ENCODE measurements at regions not wholly inside any gene's neighbourhood (a gene's known extent, or its start where the extent isn't known, plus 50 kb on each side); places are given as distances from the start of the nearest gene placed in this dataset.
"Not testable (repeated sequence)": the region's sequence is repeated elsewhere in the genome, so short reads cannot be mapped to it uniquely, and the experiment has no call there.

DNA sequence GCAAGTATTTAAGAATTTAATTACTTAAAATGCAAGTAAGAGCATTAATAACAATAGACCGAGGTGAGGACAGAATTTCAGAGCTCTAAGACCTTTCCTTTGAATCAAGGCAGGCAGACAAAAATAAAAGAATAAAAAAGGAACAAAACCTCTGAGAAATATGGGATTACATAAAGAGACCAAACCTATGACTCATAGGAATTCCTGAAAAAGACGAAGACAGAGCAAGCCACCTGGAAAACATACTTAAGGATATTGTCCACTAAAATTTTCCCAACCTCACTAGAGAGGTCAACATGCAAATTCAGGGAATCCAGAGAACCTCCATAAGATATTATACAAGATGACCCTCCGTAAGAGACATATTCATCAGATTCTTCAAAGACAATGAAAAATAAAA lies 325.1 kb downstream of the AEBP2 start:
- no peak for FAIRE-seq
- H3K4me3 ChIP-seq (ENCODE audit: low read depth, low read length), result no peak overlapping the region

DNA sequence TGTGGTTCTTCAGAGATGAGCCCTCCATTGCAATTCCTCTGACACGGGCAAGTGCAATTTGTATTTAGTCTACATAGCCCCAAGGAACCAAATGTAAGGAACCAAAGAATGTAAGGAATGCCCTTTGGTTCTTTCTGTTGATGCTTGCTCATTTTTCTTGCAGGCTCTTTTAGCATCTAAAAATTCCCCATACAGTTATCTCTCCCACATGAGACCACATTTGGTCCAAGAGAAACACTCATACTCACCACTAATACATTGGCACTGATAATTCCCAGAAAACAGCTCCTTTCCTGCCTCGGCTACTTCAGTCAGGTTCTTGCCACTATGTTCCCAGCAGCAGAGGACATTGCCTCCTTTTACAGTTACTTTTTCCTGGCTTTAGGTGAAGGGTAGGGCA lies 332.6 kb downstream of the AEBP2 start:
- FAIRE-seq (no peak), DNase-seq (ENCODE audit: low read depth) (no peak)
- Histone ChIP-seq H3K4me3 (ENCODE audit: low read depth, low read length) (no peak overlapping the region), H3K36me3 (ENCODE audit: control insufficient read depth, insufficient read depth, low read length) (no peaks in the 10 kb centered on the region), H3K27me3 (ENCODE audit: control insufficient read depth, insufficient read depth, low read length) (no peaks in the 10 kb centered on the region)
- TF ChIP-seq, protein P1, sequence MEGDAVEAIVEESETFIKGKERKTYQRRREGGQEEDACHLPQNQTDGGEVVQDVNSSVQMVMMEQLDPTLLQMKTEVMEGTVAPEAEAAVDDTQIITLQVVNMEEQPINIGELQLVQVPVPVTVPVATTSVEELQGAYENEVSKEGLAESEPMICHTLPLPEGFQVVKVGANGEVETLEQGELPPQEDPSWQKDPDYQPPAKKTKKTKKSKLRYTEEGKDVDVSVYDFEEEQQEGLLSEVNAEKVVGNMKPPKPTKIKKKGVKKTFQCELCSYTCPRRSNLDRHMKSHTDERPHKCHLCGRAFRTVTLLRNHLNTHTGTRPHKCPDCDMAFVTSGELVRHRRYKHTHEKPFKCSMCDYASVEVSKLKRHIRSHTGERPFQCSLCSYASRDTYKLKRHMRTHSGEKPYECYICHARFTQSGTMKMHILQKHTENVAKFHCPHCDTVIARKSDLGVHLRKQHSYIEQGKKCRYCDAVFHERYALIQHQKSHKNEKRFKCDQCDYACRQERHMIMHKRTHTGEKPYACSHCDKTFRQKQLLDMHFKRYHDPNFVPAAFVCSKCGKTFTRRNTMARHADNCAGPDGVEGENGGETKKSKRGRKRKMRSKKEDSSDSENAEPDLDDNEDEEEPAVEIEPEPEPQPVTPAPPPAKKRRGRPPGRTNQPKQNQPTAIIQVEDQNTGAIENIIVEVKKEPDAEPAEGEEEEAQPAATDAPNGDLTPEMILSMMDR (IDR thresholded peaks at IDR 0.05; ENCODE audit: insufficient read depth, low read length, severe bottlenecking), result no peak

More for the DNA sequence above, 325.1 kb downstream of the AEBP2 start:
- TF ChIP-seq, protein P1 (IDR thresholded peaks at IDR 0.05; ENCODE audit: insufficient read depth, low read length, severe bottlenecking), result no peak
- H3K36me3 ChIP-seq (ENCODE audit: control insufficient read depth, insufficient read depth, low read length), result no peaks in the 10 kb centered on the region
- no peaks in the 10 kb centered on the region for H3K27me3 ChIP-seq (ENCODE audit: control insufficient read depth, insufficient read depth, low read length)
- peak; percentile 26 for DNase-seq (ENCODE audit: low read depth)

DNA sequence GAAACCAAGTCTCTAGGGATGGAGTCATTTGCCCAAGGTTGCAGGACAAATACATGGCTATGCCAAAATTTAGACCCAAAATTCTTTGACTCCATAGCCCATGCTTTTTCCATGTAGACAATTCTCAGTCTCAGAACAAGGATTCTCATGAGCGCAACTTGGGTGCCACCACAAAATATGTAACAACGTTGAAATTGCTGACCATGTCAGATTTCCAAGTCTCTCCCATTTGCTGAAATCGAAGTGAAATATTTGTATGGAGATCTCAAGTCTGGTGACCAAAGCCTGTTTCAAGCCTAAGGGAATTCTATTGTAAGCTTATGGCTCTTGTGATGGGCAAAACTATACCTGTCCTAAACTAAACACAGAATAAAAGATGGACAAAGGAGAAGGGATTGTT lies 333.5 kb downstream of the AEBP2 start:
- H3K4me3 ChIP-seq (ENCODE audit: low read depth, low read length), result no peak overlapping the region
- no peaks in the 10 kb centered on the region for H3K27me3 ChIP-seq (ENCODE audit: control insufficient read depth, insufficient read depth, low read length)
- H3K36me3 ChIP-seq (ENCODE audit: control insufficient read depth, insufficient read depth, low read length), result no peaks in the 10 kb centered on the region
- FAIRE-seq (no peak), DNase-seq (ENCODE audit: low read depth) (no peak)
- TF ChIP-seq, protein P1 (IDR thresholded peaks at IDR 0.05; ENCODE audit: insufficient read depth, low read length, severe bottlenecking), result no peak

DNA sequence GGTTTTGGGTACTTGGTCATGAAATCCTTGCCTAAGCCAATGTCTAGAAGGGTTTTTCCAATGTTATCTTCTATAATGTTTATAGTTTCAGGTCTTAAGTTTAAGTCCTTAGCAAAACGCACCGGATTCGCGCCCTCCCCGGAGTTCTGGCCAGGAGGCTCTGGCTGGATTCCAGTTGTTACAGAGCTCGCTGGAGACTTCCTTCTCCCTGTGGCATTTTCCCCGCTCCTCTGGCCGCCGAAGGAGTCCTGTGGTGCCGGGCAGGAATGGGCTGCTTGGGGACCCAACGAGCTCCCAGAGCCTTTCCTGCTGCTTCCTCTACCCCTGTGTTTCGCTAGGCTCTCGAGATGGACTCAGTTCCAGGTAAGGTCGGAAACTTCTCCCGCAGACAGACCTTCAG lies 335.9 kb downstream of the AEBP2 start:
- TF ChIP-seq, protein P1 (IDR thresholded peaks at IDR 0.05; ENCODE audit: insufficient read depth, low read length, severe bottlenecking), result no peak
- DNase-seq (ENCODE audit: low read depth), result no peak

DNA sequence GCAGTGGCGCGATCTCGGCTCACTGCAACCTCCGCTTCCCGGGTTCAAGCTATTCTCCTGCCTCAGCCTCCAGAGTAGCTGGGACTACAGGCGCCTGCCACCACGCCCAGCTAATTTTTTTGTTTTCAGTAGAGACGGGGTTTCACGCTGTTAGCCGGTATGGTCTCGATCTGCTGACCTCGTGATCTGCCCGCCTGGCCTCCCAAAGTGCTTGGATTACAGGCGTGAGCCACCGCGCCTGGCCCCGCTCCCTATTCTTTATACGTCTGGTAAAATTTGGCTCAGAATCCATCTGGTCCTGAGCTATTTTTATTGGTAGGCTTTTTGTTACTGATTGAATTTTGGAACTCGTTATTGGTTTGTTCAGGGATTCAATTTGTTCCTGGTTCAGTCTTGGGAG lies 336.7 kb downstream of the AEBP2 start:
- not testable (repeated sequence) for H3K36me3 ChIP-seq (ENCODE audit: control insufficient read depth, insufficient read depth, low read length); DNase-seq (ENCODE audit: low read depth); H3K27me3 ChIP-seq (ENCODE audit: control insufficient read depth, insufficient read depth, low read length); H3K4me3 ChIP-seq (ENCODE audit: low read depth, low read length); FAIRE-seq

More for the DNA sequence above, 335.9 kb downstream of the AEBP2 start:
- FAIRE-seq, result no peak
- no peaks in the 10 kb centered on the region for H3K27me3 ChIP-seq (ENCODE audit: control insufficient read depth, insufficient read depth, low read length)
- no peak overlapping the region for H3K4me3 ChIP-seq (ENCODE audit: low read depth, low read length)
- no peaks in the 10 kb centered on the region for H3K36me3 ChIP-seq (ENCODE audit: control insufficient read depth, insufficient read depth, low read length)

DNA sequence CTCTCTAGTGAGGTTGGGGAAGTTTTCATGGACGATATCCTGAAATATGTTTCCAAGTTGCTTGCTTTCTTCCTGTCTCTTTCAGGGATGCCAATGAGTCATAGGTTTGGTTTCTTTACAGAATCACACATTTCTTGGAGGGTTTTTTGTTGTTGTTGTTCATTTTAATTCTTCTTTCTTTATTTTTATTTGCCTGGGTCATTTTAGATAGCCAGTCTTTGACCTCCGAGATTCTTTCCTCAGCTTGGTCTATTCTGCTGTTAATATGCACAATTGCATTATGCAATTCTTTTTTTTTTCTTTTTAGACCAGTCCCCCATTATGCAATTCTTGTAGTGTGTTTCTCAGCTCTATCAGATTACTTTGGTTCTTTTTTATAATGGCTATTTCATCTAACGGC lies 338.9 kb downstream of the AEBP2 start:
- H3K27me3 ChIP-seq (ENCODE audit: control insufficient read depth, insufficient read depth, low read length), result no peaks in the 10 kb centered on the region
- peak; percentile 28 for DNase-seq (ENCODE audit: low read depth)
- H3K36me3 ChIP-seq (ENCODE audit: control insufficient read depth, insufficient read depth, low read length), result no peaks in the 10 kb centered on the region
- FAIRE-seq, result no peak
- no peak overlapping the region for H3K4me3 ChIP-seq (ENCODE audit: low read depth, low read length)
- TF ChIP-seq, protein P1 (IDR thresholded peaks at IDR 0.05; ENCODE audit: insufficient read depth, low read length, severe bottlenecking), result no peak

Data from bronchial epithelial cell (primary cell).